ENCODE measurements at regions not wholly inside any gene's neighbourhood (a gene's known extent, or its start where the extent isn't known, plus 50 kb on each side); places are given as distances from the start of the nearest gene placed in this dataset.

- Histone ChIP-seq H3K4me1 (ENCODE audit: control insufficient read depth, insufficient read depth, low read length) (no peaks in the 10 kb centered on the region), H3K36me3 (ENCODE audit: control insufficient read depth, insufficient read depth, low read length) (no peaks in the 10 kb centered on the region), H3K27me3 (ENCODE audit: control insufficient read depth, insufficient read depth, low read length) (no peaks in the 10 kb centered on the region), H3K27ac (ENCODE audit: low read length) (no peak overlapping the region), H3K9me3 (ENCODE audit: control insufficient read depth, insufficient read depth, low read length) (no peaks in the 10 kb centered on the region), H3K4me3 (ENCODE audit: low read length) (no peak overlapping the region)
- no CpG with 5 or more reads among the region's 7 CpGs for WGBS (ENCODE audit: insufficient coverage, insufficient read length)
- DNase-seq (ENCODE audit: low read depth, low spot score) = no peak
Observed at GRCh38 chr13:106107061-106107460, 428.4 kb downstream of the EFNB2 start.

- Histone ChIP-seq H3K36me3 (ENCODE audit: control insufficient read depth, insufficient read depth, low read length) (no peaks in the 10 kb centered on the region), H3K9me3 (ENCODE audit: control insufficient read depth, insufficient read depth, low read length) (no peaks in the 10 kb centered on the region), H3K27ac (ENCODE audit: low read length) (no peak overlapping the region), H3K4me1 (ENCODE audit: control insufficient read depth, insufficient read depth, low read length) (peaks cover 3% of the 10 kb centered on the region; the same call in 1 of the 2 replicates), H3K27me3 (ENCODE audit: control insufficient read depth, insufficient read depth, low read length) (no peaks in the 10 kb centered on the region), H3K4me3 (ENCODE audit: low read length) (no peak overlapping the region)
- no peak for DNase-seq (ENCODE audit: low read depth, low spot score)
- WGBS (ENCODE audit: insufficient coverage, insufficient read length) = no CpG with 5 or more reads among the region's 1 CpG
Observed at GRCh38 chr13:106105153-106105552, 430.3 kb downstream of the EFNB2 start.

GRCh38 chr13:106104281-106104901, 431.1 kb downstream of the EFNB2 start:
- Histone ChIP-seq H3K36me3 (ENCODE audit: control insufficient read depth, insufficient read depth, low read length) (no peaks in the 10 kb centered on the region), H3K9me3 (ENCODE audit: control insufficient read depth, insufficient read depth, low read length) (no peaks in the 10 kb centered on the region), H3K4me1 (ENCODE audit: control insufficient read depth, insufficient read depth, low read length) (peaks cover 4% of the 10 kb centered on the region; the same call in 1 of the 2 replicates), H3K4me3 (ENCODE audit: low read length) (no peak overlapping the region), H3K27me3 (ENCODE audit: control insufficient read depth, insufficient read depth, low read length) (no peaks in the 10 kb centered on the region), H3K27ac (ENCODE audit: low read length) (no peak overlapping the region)
- WGBS (ENCODE audit: insufficient coverage, insufficient read length) = no CpG with 5 or more reads among the region's 3 CpGs
- DNase-seq (ENCODE audit: low read depth, low spot score) = no peak

- Histone ChIP-seq H3K9me3 (ENCODE audit: control insufficient read depth, insufficient read depth, low read length) (no peaks in the 10 kb centered on the region), H3K4me3 (ENCODE audit: low read length) (no peak overlapping the region), H3K27me3 (ENCODE audit: control insufficient read depth, insufficient read depth, low read length) (no peaks in the 10 kb centered on the region), H3K36me3 (ENCODE audit: control insufficient read depth, insufficient read depth, low read length) (no peaks in the 10 kb centered on the region), H3K27ac (ENCODE audit: low read length) (no peak overlapping the region), H3K4me1 (ENCODE audit: control insufficient read depth, insufficient read depth, low read length) (peaks cover 5% of the 10 kb centered on the region; the same call in 1 of the 2 replicates)
- WGBS (ENCODE audit: insufficient coverage, insufficient read length) = no CpG with 5 or more reads among the region's 10 CpGs
- no peak for DNase-seq (ENCODE audit: low read depth, low spot score)
Observed at GRCh38 chr13:106103779-106104178, 431.7 kb downstream of the EFNB2 start.

GRCh38 chr13:106102786-106103185, 432.7 kb downstream of the EFNB2 start:
- no CpG with 5 or more reads among the region's 4 CpGs for WGBS (ENCODE audit: insufficient coverage, insufficient read length)
- Histone ChIP-seq H3K4me1 (ENCODE audit: control insufficient read depth, insufficient read depth, low read length) (peaks cover 9% of the 10 kb centered on the region; the same call in 1 of the 2 replicates), H3K36me3 (ENCODE audit: control insufficient read depth, insufficient read depth, low read length) (no peaks in the 10 kb centered on the region), H3K27me3 (ENCODE audit: control insufficient read depth, insufficient read depth, low read length) (no peaks in the 10 kb centered on the region), H3K9me3 (ENCODE audit: control insufficient read depth, insufficient read depth, low read length) (no peaks in the 10 kb centered on the region), H3K4me3 (ENCODE audit: low read length) (no peak overlapping the region), H3K27ac (ENCODE audit: low read length) (no peak overlapping the region)
- DNase-seq (ENCODE audit: low read depth, low spot score) = no peak

- H3K36me3 ChIP-seq (ENCODE audit: control insufficient read depth, insufficient read depth, low read length) = no peaks in the 10 kb centered on the region
- H3K4me1 ChIP-seq (ENCODE audit: control insufficient read depth, insufficient read depth, low read length) = peaks cover 9% of the 10 kb centered on the region; the same call in 1 of the 2 replicates
- H3K27me3 ChIP-seq (ENCODE audit: control insufficient read depth, insufficient read depth, low read length) = no peaks in the 10 kb centered on the region
- no peak overlapping the region for H3K4me3 ChIP-seq (ENCODE audit: low read length)
- no peaks in the 10 kb centered on the region for H3K9me3 ChIP-seq (ENCODE audit: control insufficient read depth, insufficient read depth, low read length)
- no peak overlapping the region for H3K27ac ChIP-seq (ENCODE audit: low read length)
- no peak for DNase-seq (ENCODE audit: low read depth, low spot score)
- WGBS (ENCODE audit: insufficient coverage, insufficient read length) = no CpG with 5 or more reads among the region's 5 CpGs
Observed at GRCh38 chr13:106101201-106101600, 434.3 kb downstream of the EFNB2 start.

GRCh38 chr13:106100171-106100919, 435.1 kb downstream of the EFNB2 start:
- Histone ChIP-seq H3K27me3 (ENCODE audit: control insufficient read depth, insufficient read depth, low read length) (no peaks in the 10 kb centered on the region), H3K4me1 (ENCODE audit: control insufficient read depth, insufficient read depth, low read length) (peaks cover 9% of the 10 kb centered on the region; the same call in 1 of the 2 replicates), H3K36me3 (ENCODE audit: control insufficient read depth, insufficient read depth, low read length) (no peaks in the 10 kb centered on the region), H3K27ac (ENCODE audit: low read length) (peak overlapping the region; percentile 6), H3K9me3 (ENCODE audit: control insufficient read depth, insufficient read depth, low read length) (no peaks in the 10 kb centered on the region), H3K4me3 (ENCODE audit: low read length) (no peak overlapping the region)
- peak; percentile 68 for DNase-seq (ENCODE audit: low read depth, low spot score)
- WGBS (ENCODE audit: insufficient coverage, insufficient read length) = no CpG with 5 or more reads among the region's 8 CpGs

- Histone ChIP-seq H3K27me3 (ENCODE audit: control insufficient read depth, insufficient read depth, low read length) (no peaks in the 10 kb centered on the region), H3K9me3 (ENCODE audit: control insufficient read depth, insufficient read depth, low read length) (no peaks in the 10 kb centered on the region), H3K4me1 (ENCODE audit: control insufficient read depth, insufficient read depth, low read length) (peaks cover 9% of the 10 kb centered on the region; the same call in 1 of the 2 replicates), H3K4me3 (ENCODE audit: low read length) (no peak overlapping the region), H3K36me3 (ENCODE audit: control insufficient read depth, insufficient read depth, low read length) (no peaks in the 10 kb centered on the region), H3K27ac (ENCODE audit: low read length) (peak overlapping the region; percentile 6)
- no peak for DNase-seq (ENCODE audit: low read depth, low spot score)
- no CpG with 5 or more reads among the region's 13 CpGs for WGBS (ENCODE audit: insufficient coverage, insufficient read length)
Observed at GRCh38 chr13:106099765-106100164, 435.7 kb downstream of the EFNB2 start.

GRCh38 chr13:106098778-106099177, 436.7 kb downstream of the EFNB2 start:
- Histone ChIP-seq H3K4me1 (ENCODE audit: control insufficient read depth, insufficient read depth, low read length) (peaks cover 9% of the 10 kb centered on the region; the same call in 1 of the 2 replicates), H3K36me3 (ENCODE audit: control insufficient read depth, insufficient read depth, low read length) (no peaks in the 10 kb centered on the region), H3K4me3 (ENCODE audit: low read length) (no peak overlapping the region), H3K27me3 (ENCODE audit: control insufficient read depth, insufficient read depth, low read length) (no peaks in the 10 kb centered on the region), H3K9me3 (ENCODE audit: control insufficient read depth, insufficient read depth, low read length) (no peaks in the 10 kb centered on the region), H3K27ac (ENCODE audit: low read length) (no peak overlapping the region)
- no CpG with 5 or more reads among the region's 3 CpGs for WGBS (ENCODE audit: insufficient coverage, insufficient read length)
- no peak for DNase-seq (ENCODE audit: low read depth, low spot score)

- DNase-seq (ENCODE audit: low read depth, low spot score) = no peak
Observed at GRCh38 chr13:106096661-106097092, 438.8 kb downstream of the EFNB2 start.

More at GRCh38 chr13:106096661-106097092, 438.8 kb downstream of the EFNB2 start:
- peaks cover 6% of the 10 kb centered on the region; the same call in 1 of the 2 replicates for H3K4me1 ChIP-seq (ENCODE audit: control insufficient read depth, insufficient read depth, low read length)
- no peak overlapping the region for H3K27ac ChIP-seq (ENCODE audit: low read length)
- H3K9me3 ChIP-seq (ENCODE audit: control insufficient read depth, insufficient read depth, low read length) = no peaks in the 10 kb centered on the region
- H3K36me3 ChIP-seq (ENCODE audit: control insufficient read depth, insufficient read depth, low read length) = no peaks in the 10 kb centered on the region
- no peaks in the 10 kb centered on the region for H3K27me3 ChIP-seq (ENCODE audit: control insufficient read depth, insufficient read depth, low read length)
- WGBS (ENCODE audit: insufficient coverage, insufficient read length) = no CpG with 5 or more reads among the region's 4 CpGs
- H3K4me3 ChIP-seq (ENCODE audit: low read length) = no peak overlapping the region

Data from iPS DF 6.9 (cell line).